Panc1 (cell line): ENCODE measurements at regions not wholly inside any gene's neighbourhood (a gene's known extent, or its start where the extent isn't known, plus 50 kb on each side); places are given as distances from the start of the nearest gene placed in this dataset.

ENCODE experiments used
- SIN3A ChIP-seq: IDR thresholded peaks from 2 replicates; pipeline ENCODE4 v1.6.1; 2012; ENCODE audit warnings: low read depth, mild to moderate bottlenecking, low read length, moderate library complexity, borderline replicate concordance; ENCODE audit not compliant: insufficient read depth
- TCF7L2 ChIP-seq: IDR thresholded peaks from 2 replicates; pipeline ENCODE4 v1.6.1; 2011; ENCODE audit warnings: mild to moderate bottlenecking, low read depth, low read length, inconsistent platforms

- TF ChIP-seq TCF7L2 (no peak), SIN3A (no peak)
Measured at GRCh38 chr4:71665358-71665757, 118.5 kb downstream of the GC start.
